ENCODE measurements at regions not wholly inside any gene's neighbourhood (a gene's known extent, or its start where the extent isn't known, plus 50 kb on each side); places are given as distances from the start of the nearest gene placed in this dataset.

- Histone ChIP-seq H3K4me1 (no peaks in the 10 kb centered on the region), H3K4me3 (no peak overlapping the region), H3K27me3 (ENCODE audit: low read depth) (no peaks in the 10 kb centered on the region), H3K36me3 (no peaks in the 10 kb centered on the region), H3K27ac (no peak overlapping the region), H3K9me3 (peaks cover 12% of the 10 kb centered on the region)
- DNase-seq (no peak), ATAC-seq (no peak)
- TF ChIP-seq CTCF (IDR thresholded peaks at IDR 0.05), result no peak
- intact Hi-C loops (cut with DNase I), result no loop called here
These were observed 73.6 kb upstream of the UGP2 start for GRCh38 chr2:63768051-63768450.

- ATAC-seq (no peak), DNase-seq (no peak)
- Histone ChIP-seq H3K4me1 (no peaks in the 10 kb centered on the region), H3K4me3 (no peak overlapping the region), H3K9me3 (peaks cover 12% of the 10 kb centered on the region), H3K27ac (no peak overlapping the region), H3K36me3 (no peaks in the 10 kb centered on the region), H3K27me3 (ENCODE audit: low read depth) (no peaks in the 10 kb centered on the region)
- no peak for TF ChIP-seq CTCF (IDR thresholded peaks at IDR 0.05)
- intact Hi-C loops (cut with DNase I), result no loop called here
These were observed 71.8 kb upstream of the UGP2 start for GRCh38 chr2:63769915-63770314.

GRCh38 chr2:63772061-63772460, 69.6 kb upstream of the UGP2 start:
- H3K27ac ChIP-seq, result no peak overlapping the region
- ATAC-seq, result no peak
- H3K4me3 ChIP-seq, result no peak overlapping the region
- intact Hi-C loops (cut with DNase I), result no loop called here
- no peaks in the 10 kb centered on the region for H3K27me3 ChIP-seq (ENCODE audit: low read depth)
- peaks cover 7% of the 10 kb centered on the region for H3K9me3 ChIP-seq
- DNase-seq, result no peak
- TF ChIP-seq CTCF (IDR thresholded peaks at IDR 0.05), result no peak
- H3K4me1 ChIP-seq, result no peaks in the 10 kb centered on the region
- H3K36me3 ChIP-seq, result no peaks in the 10 kb centered on the region

GRCh38 chr2:63775191-63775590, 66.5 kb upstream of the UGP2 start:
- Histone ChIP-seq H3K27me3 (ENCODE audit: low read depth) (no peaks in the 10 kb centered on the region), H3K36me3 (no peaks in the 10 kb centered on the region), H3K4me1 (no peaks in the 10 kb centered on the region), H3K4me3 (no peak overlapping the region), H3K27ac (no peak overlapping the region), H3K9me3 (no peaks in the 10 kb centered on the region)
- no peak for TF ChIP-seq CTCF (IDR thresholded peaks at IDR 0.05)
- DNase-seq (no peak), ATAC-seq (no peak)
- intact Hi-C loops (cut with DNase I), result no loop called here

- no peaks in the 10 kb centered on the region for H3K4me1 ChIP-seq
- H3K4me3 ChIP-seq, result no peak overlapping the region
- TF ChIP-seq CTCF (IDR thresholded peaks at IDR 0.05), result no peak
- intact Hi-C loops (cut with DNase I), result no loop called here
- H3K27ac ChIP-seq, result no peak overlapping the region
- DNase-seq (no peak), ATAC-seq (no peak)
- H3K36me3 ChIP-seq, result no peaks in the 10 kb centered on the region
- no peaks in the 10 kb centered on the region for H3K27me3 ChIP-seq (ENCODE audit: low read depth)
- H3K9me3 ChIP-seq, result no peaks in the 10 kb centered on the region
These were observed 65.3 kb upstream of the UGP2 start for GRCh38 chr2:63776382-63776781.

GRCh38 chr2:63777816-63778215, 63.9 kb upstream of the UGP2 start:
- intact Hi-C loops (cut with DNase I), result no loop called here
- no peak overlapping the region for H3K4me3 ChIP-seq
- ATAC-seq (no peak), DNase-seq (no peak)
- no peak for TF ChIP-seq CTCF (IDR thresholded peaks at IDR 0.05)
- H3K27me3 ChIP-seq (ENCODE audit: low read depth), result no peaks in the 10 kb centered on the region
- no peaks in the 10 kb centered on the region for H3K36me3 ChIP-seq
- no peaks in the 10 kb centered on the region for H3K4me1 ChIP-seq
- H3K9me3 ChIP-seq, result no peaks in the 10 kb centered on the region
- H3K27ac ChIP-seq, result no peak overlapping the region
